ENCODE measurements at regions not wholly inside any gene's neighbourhood (a gene's known extent, or its start where the extent isn't known, plus 50 kb on each side); places are given as distances from the start of the nearest gene placed in this dataset.

DNA sequence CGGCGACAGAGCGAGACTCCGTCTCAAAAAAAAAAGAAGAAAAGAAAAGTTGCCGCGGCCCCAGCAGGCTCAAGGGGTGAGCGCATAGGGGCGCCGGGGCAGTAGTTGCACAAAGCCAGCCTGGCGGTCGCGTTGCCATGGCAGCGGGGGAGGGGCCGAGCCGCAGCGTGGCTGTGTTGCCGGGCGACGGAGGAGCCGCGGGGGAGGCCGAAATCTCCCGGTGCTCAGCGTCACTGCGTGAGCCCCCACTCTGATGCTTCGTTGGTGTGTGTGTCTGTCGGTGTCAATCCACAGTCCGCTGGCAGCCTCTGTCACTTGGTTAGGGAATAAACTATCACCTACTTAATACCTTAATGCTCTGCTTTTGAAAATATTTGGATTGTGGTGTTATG lies 82.9 kb upstream of the C1QTNF9B start:
- H3K4me3 ChIP-seq (ENCODE audit: low read depth, low read length), result peak overlapping the region; percentile 79
- DNase-seq (ENCODE audit: low read depth), result peak; percentile 62
- TF ChIP-seq, protein P1, sequence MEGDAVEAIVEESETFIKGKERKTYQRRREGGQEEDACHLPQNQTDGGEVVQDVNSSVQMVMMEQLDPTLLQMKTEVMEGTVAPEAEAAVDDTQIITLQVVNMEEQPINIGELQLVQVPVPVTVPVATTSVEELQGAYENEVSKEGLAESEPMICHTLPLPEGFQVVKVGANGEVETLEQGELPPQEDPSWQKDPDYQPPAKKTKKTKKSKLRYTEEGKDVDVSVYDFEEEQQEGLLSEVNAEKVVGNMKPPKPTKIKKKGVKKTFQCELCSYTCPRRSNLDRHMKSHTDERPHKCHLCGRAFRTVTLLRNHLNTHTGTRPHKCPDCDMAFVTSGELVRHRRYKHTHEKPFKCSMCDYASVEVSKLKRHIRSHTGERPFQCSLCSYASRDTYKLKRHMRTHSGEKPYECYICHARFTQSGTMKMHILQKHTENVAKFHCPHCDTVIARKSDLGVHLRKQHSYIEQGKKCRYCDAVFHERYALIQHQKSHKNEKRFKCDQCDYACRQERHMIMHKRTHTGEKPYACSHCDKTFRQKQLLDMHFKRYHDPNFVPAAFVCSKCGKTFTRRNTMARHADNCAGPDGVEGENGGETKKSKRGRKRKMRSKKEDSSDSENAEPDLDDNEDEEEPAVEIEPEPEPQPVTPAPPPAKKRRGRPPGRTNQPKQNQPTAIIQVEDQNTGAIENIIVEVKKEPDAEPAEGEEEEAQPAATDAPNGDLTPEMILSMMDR (IDR thresholded peaks at IDR 0.05; ENCODE audit: insufficient read depth, low read length), result no peak

DNA sequence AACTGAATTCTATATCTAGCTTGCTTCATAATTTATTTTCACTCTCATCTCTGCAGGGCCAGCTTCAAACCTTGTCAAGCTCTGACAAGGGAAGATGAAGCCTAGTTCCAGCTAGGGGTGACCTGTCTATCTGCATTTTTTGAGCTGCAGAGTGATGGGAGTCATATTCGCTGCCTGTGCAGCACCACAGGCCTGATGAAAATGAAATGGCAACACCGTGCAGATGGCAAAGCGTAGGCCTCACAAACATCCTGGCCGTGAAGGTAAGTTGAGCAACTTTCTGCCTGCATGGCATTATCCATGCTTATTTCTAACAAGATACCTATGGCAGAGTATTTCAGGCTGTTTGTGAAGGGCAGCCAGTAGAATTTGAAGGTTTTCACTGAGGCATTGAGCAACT lies 86.4 kb upstream of the C1QTNF9B start:
- no peak for DNase-seq (ENCODE audit: low read depth)
- TF ChIP-seq, protein P1 (IDR thresholded peaks at IDR 0.05; ENCODE audit: insufficient read depth, low read length), result no peak

DNA sequence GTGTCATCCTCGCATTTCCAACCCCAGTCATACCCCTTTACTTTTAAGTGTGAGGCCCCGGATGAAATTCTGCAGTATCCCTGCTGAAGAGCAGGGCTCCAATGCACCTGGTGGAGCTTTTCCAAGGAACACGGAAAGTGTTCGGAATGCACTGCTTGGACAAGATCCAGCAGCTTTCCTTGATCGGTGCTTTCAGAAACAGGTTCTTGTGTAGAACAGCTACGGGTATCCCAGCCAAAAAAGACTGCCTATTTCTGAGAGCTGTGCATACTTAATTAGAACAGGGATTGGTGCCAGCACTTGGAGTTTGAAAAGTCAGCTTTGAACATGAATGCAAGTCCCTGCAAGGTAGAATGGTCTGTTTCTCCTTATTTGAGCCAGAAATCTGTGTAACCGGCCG lies 87.2 kb upstream of the C1QTNF9B start:
- DNase-seq (ENCODE audit: low read depth), result no peak
- no peak overlapping the region for H3K4me3 ChIP-seq (ENCODE audit: low read depth, low read length)
- TF ChIP-seq, protein P1 (IDR thresholded peaks at IDR 0.05; ENCODE audit: insufficient read depth, low read length), result no peak

More for the DNA sequence above, 86.4 kb upstream of the C1QTNF9B start:
- H3K4me3 ChIP-seq (ENCODE audit: low read depth, low read length), result no peak overlapping the region

DNA sequence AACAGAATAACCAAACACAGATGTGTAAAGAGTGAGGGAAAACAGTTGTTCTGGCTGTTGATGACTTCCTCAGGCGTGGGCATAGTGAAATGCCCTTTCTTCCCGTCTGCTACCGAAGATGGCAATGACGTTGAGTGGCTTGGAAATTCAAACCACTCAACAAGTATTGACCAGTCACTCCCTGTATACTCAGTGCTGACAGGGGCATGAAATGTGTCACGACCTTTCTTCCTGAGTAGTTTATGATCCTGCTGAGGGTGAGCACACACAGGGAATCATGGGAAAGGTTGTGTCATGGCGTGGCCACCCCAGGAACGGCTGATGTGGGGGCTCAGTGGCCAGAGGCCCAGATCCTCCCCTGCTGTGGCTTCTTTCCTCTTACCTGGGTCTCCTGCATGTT lies 87.8 kb upstream of the C1QTNF9B start:
- TF ChIP-seq, protein P1 (IDR thresholded peaks at IDR 0.05; ENCODE audit: insufficient read depth, low read length), result no peak
- no peak overlapping the region for H3K4me3 ChIP-seq (ENCODE audit: low read depth, low read length)
- no peak for DNase-seq (ENCODE audit: low read depth)

DNA sequence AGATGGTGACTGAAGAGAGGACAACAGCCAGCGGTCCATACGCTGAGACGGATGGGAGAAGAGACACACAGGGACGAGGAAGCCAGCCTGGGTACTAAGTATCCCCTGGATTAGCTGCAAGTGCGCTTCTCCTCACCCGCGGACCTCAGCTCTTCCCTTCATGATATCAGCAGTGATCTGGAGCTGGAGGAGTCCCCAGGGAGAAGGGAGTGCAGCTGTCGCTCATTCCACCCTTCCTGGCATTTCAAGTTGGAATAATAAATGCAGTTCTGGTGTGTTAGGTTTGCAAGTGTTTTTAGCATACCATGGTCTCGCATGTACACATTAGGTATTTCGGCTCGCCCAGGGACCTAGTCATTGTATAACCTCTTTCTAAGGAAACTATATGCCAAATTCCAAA lies 88.5 kb upstream of the C1QTNF9B start:
- no peak for DNase-seq (ENCODE audit: low read depth)
- no peak overlapping the region for H3K4me3 ChIP-seq (ENCODE audit: low read depth, low read length)
- TF ChIP-seq, protein P1 (IDR thresholded peaks at IDR 0.05; ENCODE audit: insufficient read depth, low read length), result no peak

DNA sequence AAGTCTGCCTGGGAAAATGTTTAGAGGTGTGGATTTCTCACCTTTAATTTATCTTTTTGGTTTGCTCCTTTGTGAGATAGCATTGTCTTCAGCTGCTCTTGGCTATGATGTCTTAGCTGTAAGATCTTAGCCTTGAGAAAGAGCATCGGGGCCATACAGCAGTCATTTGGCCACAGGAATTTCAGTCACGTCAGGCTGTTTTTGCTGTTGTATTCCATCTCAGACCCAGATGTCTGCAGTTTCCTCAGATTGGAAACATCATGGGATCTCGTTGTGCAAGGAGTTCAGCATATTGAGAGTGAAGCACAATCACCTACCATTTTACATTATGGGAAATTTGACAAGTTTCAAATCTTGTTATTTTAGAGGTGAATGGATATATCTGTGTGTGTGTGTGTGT lies 89.3 kb upstream of the C1QTNF9B start:
- TF ChIP-seq, protein P1 (IDR thresholded peaks at IDR 0.05; ENCODE audit: insufficient read depth, low read length), result no peak
- no peak overlapping the region for H3K4me3 ChIP-seq (ENCODE audit: low read depth, low read length)
- peak; percentile 92 for DNase-seq (ENCODE audit: low read depth)

DNA sequence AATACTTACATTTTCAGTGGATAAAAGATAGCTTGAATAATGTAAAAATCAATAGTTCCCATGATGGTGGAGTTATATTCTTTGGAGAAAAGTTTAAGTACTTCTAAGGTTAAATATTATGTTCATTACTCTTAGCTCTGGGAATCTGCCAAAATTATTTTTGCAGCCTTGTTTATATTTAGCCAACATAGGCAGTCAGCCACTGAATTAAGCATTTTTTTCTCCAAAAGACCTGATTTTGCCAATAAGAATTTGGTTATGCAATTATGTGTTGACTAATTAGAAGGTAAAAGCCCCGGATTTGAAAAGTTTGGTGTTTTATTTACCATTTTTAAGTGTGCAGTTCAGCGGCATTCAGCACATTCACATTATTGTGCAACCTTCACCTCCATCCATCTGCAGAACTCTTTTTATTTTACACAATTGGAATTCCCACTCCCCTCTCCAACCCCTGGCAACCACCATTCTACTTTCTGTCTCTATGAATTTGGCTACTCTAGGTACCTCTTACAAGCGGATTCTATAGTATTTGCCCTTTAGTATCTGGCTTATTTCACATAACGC lies 90.1 kb upstream of the C1QTNF9B start:
- DNase-seq (ENCODE audit: low read depth), result peak; percentile 42
- no peak overlapping the region for H3K4me3 ChIP-seq (ENCODE audit: low read depth, low read length)
- TF ChIP-seq, protein P1 (IDR thresholded peaks at IDR 0.05; ENCODE audit: insufficient read depth, low read length), result no peak

Data from fibroblast of the aortic adventitia (primary cell).